ENCODE measurements at regions not wholly inside any gene's neighbourhood (a gene's known extent, or its start where the extent isn't known, plus 50 kb on each side); places are given as distances from the start of the nearest gene placed in this dataset.

DNA sequence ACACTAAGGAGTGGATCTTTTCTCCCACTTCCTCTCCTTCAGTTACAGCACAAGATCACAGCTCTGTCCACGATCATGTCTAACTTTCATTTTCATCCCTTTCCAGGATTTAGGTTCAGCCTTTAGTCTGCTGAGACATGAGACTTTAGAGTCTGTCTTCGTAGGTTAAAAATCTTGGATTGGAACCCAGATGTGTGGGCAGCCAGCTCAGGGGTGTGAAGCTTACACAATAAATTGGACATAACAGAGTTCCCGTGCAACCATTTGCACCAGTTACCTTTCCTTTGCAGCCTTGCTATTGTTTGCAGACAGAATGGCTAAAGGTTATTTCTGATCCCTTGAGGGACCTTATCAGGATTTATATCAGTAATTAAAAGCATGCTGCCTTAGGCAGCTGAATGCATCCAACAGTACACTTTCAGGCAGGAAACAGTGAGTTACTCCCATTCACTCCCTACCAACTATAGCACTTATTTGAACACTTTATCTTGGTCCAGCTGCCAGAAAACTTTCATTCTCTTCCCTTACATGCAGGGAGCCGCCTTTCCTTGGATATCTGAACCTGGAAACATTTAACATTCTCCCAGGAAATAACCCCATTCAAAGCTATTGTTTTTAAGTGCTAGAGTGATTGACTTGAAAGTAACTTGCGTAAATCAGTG, 87.3 kb downstream of the TMEM100 start:
- ATAC-seq: no peak
- POLR2A ChIA-PET: no interaction called here
- CTCF ChIA-PET: interaction anchor here (1.0 to 1.6 kb wide), 2 partner anchors 34 to 109 kb away, joined by 3 to 4 read pairs; no protein-coding TSS in a partner anchor

DNA sequence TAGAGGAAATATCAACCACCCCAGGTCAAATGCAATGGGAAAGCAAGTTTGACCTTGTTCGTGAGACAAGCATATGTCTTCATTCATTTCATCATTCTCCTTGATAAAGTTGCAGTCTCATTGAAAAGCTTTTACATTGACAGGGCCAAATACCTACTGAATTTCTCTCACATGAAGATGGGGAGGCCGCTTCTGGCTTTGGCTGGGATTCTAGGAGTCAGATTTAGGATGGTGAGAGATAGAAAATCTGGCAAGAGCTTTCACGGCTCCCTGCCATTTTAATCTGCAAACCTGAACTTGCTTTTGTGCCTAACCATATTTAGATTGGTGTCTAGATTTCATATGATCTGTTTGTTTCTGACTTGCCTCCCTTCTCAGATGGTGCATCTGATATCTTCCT, 88.0 kb downstream of the TMEM100 start:
- Mint-ChIP-seq H3K27ac (no peak overlapping the region), H3K36me3 (ENCODE audit: low read depth) (no peaks in the 10 kb centered on the region), H3K27me3 (peaks cover 13% of the 10 kb centered on the region), H3K9me3 (no peaks in the 10 kb centered on the region), H3K4me1 (ENCODE audit: low read depth) (no peaks in the 10 kb centered on the region), H3K4me3 (no peak overlapping the region)
- intact Hi-C loops (cut with micrococcal nuclease): no loop called here
- TF ChIP-seq CTCF (IDR thresholded peaks at IDR 0.05): no peak
- ChIA-PET CTCF (interaction anchor here (1.0 to 1.6 kb wide), 2 partner anchors 33 to 108 kb away, joined by 3 to 4 read pairs; no protein-coding TSS in a partner anchor), POLR2A (no interaction called here)
- DNase-seq (no peak), ATAC-seq (no peak)

More for the DNA sequence above, 87.3 kb downstream of the TMEM100 start:
- H3K36me3 Mint-ChIP-seq (ENCODE audit: low read depth): no peaks in the 10 kb centered on the region
- no peak overlapping the region for H3K27ac Mint-ChIP-seq
- intact Hi-C loops (cut with micrococcal nuclease): no loop called here
- no peak overlapping the region for H3K4me3 Mint-ChIP-seq
- no peak for TF ChIP-seq CTCF (IDR thresholded peaks at IDR 0.05)
- no peaks in the 10 kb centered on the region for H3K9me3 Mint-ChIP-seq
- no peak for DNase-seq
- peaks cover 11% of the 10 kb centered on the region for H3K27me3 Mint-ChIP-seq
- H3K4me1 Mint-ChIP-seq (ENCODE audit: low read depth): no peaks in the 10 kb centered on the region

GRCh38 chr17:55632893-55633292, 89.8 kb downstream of the TMEM100 start:
- ATAC-seq: no peak
- DNase-seq: no peak
- Mint-ChIP-seq H3K27ac (no peak overlapping the region), H3K36me3 (ENCODE audit: low read depth) (no peaks in the 10 kb centered on the region), H3K27me3 (peaks cover 17% of the 10 kb centered on the region), H3K9me3 (no peaks in the 10 kb centered on the region), H3K4me3 (no peak overlapping the region), H3K4me1 (ENCODE audit: low read depth) (no peaks in the 10 kb centered on the region)
- POLR2A ChIA-PET: no interaction called here
- CTCF ChIA-PET: no interaction called here
- TF ChIP-seq CTCF (IDR thresholded peaks at IDR 0.05): no peak
- intact Hi-C loops (cut with micrococcal nuclease): no loop called here

DNA sequence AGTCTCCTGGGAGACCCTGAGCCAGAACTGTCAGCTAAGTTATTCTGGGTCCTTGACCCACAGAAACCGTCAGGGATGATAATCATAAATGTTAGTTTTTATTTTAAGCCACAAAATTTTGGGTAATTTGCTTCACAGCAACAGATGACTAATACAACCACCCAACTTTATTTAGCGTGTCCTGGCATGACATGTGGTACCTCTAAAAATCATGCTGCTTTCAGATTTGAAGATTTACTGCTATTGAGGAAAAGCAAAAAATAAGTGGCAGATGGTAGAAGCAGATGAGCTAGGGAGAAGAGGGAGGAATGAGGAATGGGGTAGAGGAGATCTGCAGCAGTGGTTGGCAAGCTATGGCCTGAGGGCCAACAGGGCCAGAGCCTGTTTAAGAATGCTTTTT, 90.4 kb downstream of the TMEM100 start:
- no peak for ATAC-seq
- DNase-seq: no peak
- no peak for TF ChIP-seq CTCF (IDR thresholded peaks at IDR 0.05)
- no peak overlapping the region for H3K27ac Mint-ChIP-seq
- H3K4me3 Mint-ChIP-seq: no peak overlapping the region
- H3K36me3 Mint-ChIP-seq (ENCODE audit: low read depth): no peaks in the 10 kb centered on the region
- ChIA-PET POLR2A (no interaction called here), CTCF (no interaction called here)
- H3K9me3 Mint-ChIP-seq: no peaks in the 10 kb centered on the region
- H3K27me3 Mint-ChIP-seq: peaks cover 17% of the 10 kb centered on the region
- H3K4me1 Mint-ChIP-seq (ENCODE audit: low read depth): no peaks in the 10 kb centered on the region
- intact Hi-C loops (cut with micrococcal nuclease): no loop called here

- ChIA-PET CTCF (no interaction called here), POLR2A (no interaction called here)
- peaks cover 16% of the 10 kb centered on the region for H3K27me3 Mint-ChIP-seq
- TF ChIP-seq CTCF (IDR thresholded peaks at IDR 0.05): no peak
- peaks cover 4% of the 10 kb centered on the region for H3K4me1 Mint-ChIP-seq (ENCODE audit: low read depth)
- intact Hi-C loops (cut with micrococcal nuclease): no loop called here
- no peaks in the 10 kb centered on the region for H3K36me3 Mint-ChIP-seq (ENCODE audit: low read depth)
- ATAC-seq: no peak
- no peak for DNase-seq
- no peaks in the 10 kb centered on the region for H3K9me3 Mint-ChIP-seq
- no peak overlapping the region for H3K27ac Mint-ChIP-seq
- no peak overlapping the region for H3K4me3 Mint-ChIP-seq
Measured at GRCh38 chr17:55629995-55630394, 92.7 kb downstream of the TMEM100 start.

Measured in activated CD8-positive, alpha-beta T cell treated with anti-CD3 and anti-CD28 coated beads for 36 hours (primary cell).